Testis (tissue), 2 donors: ENCODE measurements at regions not wholly inside any gene's neighbourhood (a gene's known extent, or its start where the extent isn't known, plus 50 kb on each side); places are given as distances from the start of the nearest gene placed in this dataset.

Source experiments
- DNase-seq: peaks from one replicate; pipeline ENCODE4 v3.0.0-alpha.2; 2019
- H3K27ac ChIP-seq, 2 donors: fragments of 200-600 bp; sonication (generic); one replicate each; pipeline ENCODE4 v1.5.1; 2019
- H3K27me3 ChIP-seq: fragments of 200-600 bp; sonication (generic); one replicate; pipeline ENCODE4 v1.5.1; 2019
- H3K36me3 ChIP-seq: fragments of 200-600 bp; sonication (generic); one replicate; pipeline ENCODE4 v1.5.1; 2017; ENCODE audit warnings: low read depth; ENCODE audit errors: missing control alignments
- H3K4me1 ChIP-seq: fragments of 200-600 bp; sonication (generic); one replicate; pipeline ENCODE4 v1.5.1; 2019
- H3K4me3 ChIP-seq, 2 donors: fragments of 200-600 bp; sonication (generic); one replicate each; pipeline ENCODE4 v1.5.1; 2017 to 2019
- H3K9me3 ChIP-seq: fragments of 200-600 bp; sonication (generic); one replicate; pipeline ENCODE4 v1.5.1; 2017
- CTCF ChIP-seq, 3 experiments: fragments of 450-650 bp in 2 of 3; fragments of 200-600 bp in 1 of 3; sonication (generic) in 1 of 3; IDR thresholded peaks; one replicate each; pipeline ENCODE4 v1.5.1; 2016 to 2019; ENCODE audit warnings: antibody characterized with exemption in 3 of 3, mild to moderate bottlenecking in 2 of 3, moderate library complexity in 1 of 3
- POLR2A ChIP-seq: fragments of 450-650 bp; IDR thresholded peaks from one replicate; pipeline ENCODE4 v1.6.1; 2017; ENCODE audit warnings: antibody characterized with exemption, mild to moderate bottlenecking, moderate library complexity
- WGBS, 2 donors: methylation state at CpG; one replicate each; pipeline ENCODE4 v1.1.5; 2018; 5-methylcytosine and 5-hydroxymethylcytosine counted together
- intact Hi-C: fragments of 100-400 bp; cut with DNase I; formaldehyde crosslinking; loops from one replicate; pipeline ENCODE4 v1.15.1; 2023; ENCODE audit warnings: low total_unique reads

- no peaks in the 10 kb centered on the region for H3K27me3 ChIP-seq
- TF ChIP-seq POLR2A = no peak
- TF ChIP-seq CTCF (IDR thresholded peaks at IDR 0.05) = no peak
- no peak overlapping the region for H3K4me3 ChIP-seq
- no peaks in the 10 kb centered on the region for H3K36me3 ChIP-seq
- intact Hi-C loops = loop anchor here (10.0 kb wide), 1 partner anchor 52 kb away; no protein-coding TSS in a partner anchor
- H3K9me3 ChIP-seq = no peaks in the 10 kb centered on the region
- DNase-seq = no peak
- no peaks in the 10 kb centered on the region for H3K4me1 ChIP-seq
- no peak overlapping the region for H3K27ac ChIP-seq
- 62 to 69% methylated on average over 2 of the region's 2 CpGs for WGBS, 2 donors
These were observed 209.9 kb upstream of the RBBP8 start for GRCh38 chr18:22723221-22723620.

- Histone ChIP-seq H3K9me3 (no peaks in the 10 kb centered on the region), H3K4me3 (no peak overlapping the region), H3K36me3 (no peaks in the 10 kb centered on the region), H3K4me1 (no peaks in the 10 kb centered on the region), H3K27ac (no peak overlapping the region), H3K27me3 (no peaks in the 10 kb centered on the region)
- DNase-seq = no peak
- 56 to 58% methylated on average over 2 of the region's 2 CpGs for WGBS, 2 donors
- TF ChIP-seq POLR2A = no peak
- TF ChIP-seq CTCF (IDR thresholded peaks at IDR 0.05) = no peak
- intact Hi-C loops = loop anchor here (10.0 kb wide), 1 partner anchor 51 kb away; no protein-coding TSS in a partner anchor
These were observed 209.4 kb upstream of the RBBP8 start for GRCh38 chr18:22723773-22724172.

GRCh38 chr18:22726469-22726868 lies 206.7 kb upstream of the RBBP8 start:
- intact Hi-C loops = loop anchor here (10.0 kb wide), 1 partner anchor 48 kb away; no protein-coding TSS in a partner anchor
- H3K27ac ChIP-seq = no peak overlapping the region
- no peak overlapping the region for H3K4me3 ChIP-seq
- H3K9me3 ChIP-seq = no peaks in the 10 kb centered on the region
- H3K36me3 ChIP-seq = no peaks in the 10 kb centered on the region
- H3K27me3 ChIP-seq = no peaks in the 10 kb centered on the region
- no peaks in the 10 kb centered on the region for H3K4me1 ChIP-seq
- TF ChIP-seq CTCF (IDR thresholded peaks at IDR 0.05) = no peak
- TF ChIP-seq POLR2A = no peak
- WGBS, 2 donors = 71 to 72% methylated on average over 2 of the region's 2 CpGs
- no peak for DNase-seq

GRCh38 chr18:22728016-22728415 lies 205.1 kb upstream of the RBBP8 start:
- intact Hi-C loops = loop anchor here (10.0 kb wide), 1 partner anchor 47 kb away; no protein-coding TSS in a partner anchor
- DNase-seq = no peak
- Histone ChIP-seq H3K9me3 (no peaks in the 10 kb centered on the region), H3K36me3 (no peaks in the 10 kb centered on the region), H3K27me3 (no peaks in the 10 kb centered on the region), H3K4me3 (no peak overlapping the region), H3K27ac (no peak overlapping the region), H3K4me1 (no peaks in the 10 kb centered on the region)
- TF ChIP-seq POLR2A = no peak

- no peak for TF ChIP-seq CTCF (IDR thresholded peaks at IDR 0.05)
- TF ChIP-seq POLR2A = no peak
- no peaks in the 10 kb centered on the region for H3K4me1 ChIP-seq
- H3K4me3 ChIP-seq = no peak overlapping the region
- H3K27me3 ChIP-seq = no peaks in the 10 kb centered on the region
- no peak for DNase-seq
- WGBS, 2 donors = 28 to 34% methylated on average over 1 of the region's 1 CpG
- no peaks in the 10 kb centered on the region for H3K36me3 ChIP-seq
- intact Hi-C loops = loop anchor here (10.0 kb wide), 1 partner anchor 46 kb away; no protein-coding TSS in a partner anchor
- no peak overlapping the region for H3K27ac ChIP-seq
- H3K9me3 ChIP-seq = no peaks in the 10 kb centered on the region
These were observed 204.5 kb upstream of the RBBP8 start for GRCh38 chr18:22728481-22729105.
